Muscle layer of colon (tissue), 2 donors: ENCODE measurements at regions not wholly inside any gene's neighbourhood (a gene's known extent, or its start where the extent isn't known, plus 50 kb on each side); places are given as distances from the start of the nearest gene placed in this dataset.
A peak's percentile ranks its signal among the peaks of the same experiment; 100 is the strongest.
"Not testable (repeated sequence)": the region's sequence is repeated elsewhere in the genome, so short reads cannot be mapped to it uniquely, and the experiment has no call there.

Experiments used
- H3K27ac ChIP-seq: one replicate; pipeline ENCODE4 v1.7.0; 2013; ENCODE audit warnings: low read depth, mild to moderate bottlenecking, low read length, moderate library complexity
- H3K27me3 ChIP-seq, 2 donors: one replicate each; pipeline ENCODE4 v1.7.0; 2013; ENCODE audit warnings: low read length in 2 of 2, mild to moderate bottlenecking in 2 of 2; ENCODE audit not compliant: insufficient read depth in 2 of 2, control insufficient read depth in 1 of 2
- H3K36me3 ChIP-seq: one replicate; pipeline ENCODE4 v1.7.0; 2013; ENCODE audit warnings: mild to moderate bottlenecking, low read length; ENCODE audit not compliant: insufficient read depth
- H3K4me1 ChIP-seq: one replicate; pipeline ENCODE4 v1.7.0; 2013; ENCODE audit warnings: mild to moderate bottlenecking, low read length; ENCODE audit not compliant: insufficient read depth
- H3K4me3 ChIP-seq, 2 donors: one replicate each; pipeline ENCODE4 v1.7.0; 2013; ENCODE audit warnings: low read length in 2 of 2, low read depth in 1 of 2, mild to moderate bottlenecking in 1 of 2, moderate library complexity in 1 of 2
- H3K9ac ChIP-seq: one replicate; pipeline ENCODE4 v1.7.0; 2013; ENCODE audit warnings: low read length
- H3K9me3 ChIP-seq: one replicate; pipeline ENCODE4 v1.7.0; 2013; ENCODE audit warnings: mild to moderate bottlenecking, low read length
- donor health status: abdominal sarcoma.
- donor health status: Adenocarcinoma of cecum.

DNA sequence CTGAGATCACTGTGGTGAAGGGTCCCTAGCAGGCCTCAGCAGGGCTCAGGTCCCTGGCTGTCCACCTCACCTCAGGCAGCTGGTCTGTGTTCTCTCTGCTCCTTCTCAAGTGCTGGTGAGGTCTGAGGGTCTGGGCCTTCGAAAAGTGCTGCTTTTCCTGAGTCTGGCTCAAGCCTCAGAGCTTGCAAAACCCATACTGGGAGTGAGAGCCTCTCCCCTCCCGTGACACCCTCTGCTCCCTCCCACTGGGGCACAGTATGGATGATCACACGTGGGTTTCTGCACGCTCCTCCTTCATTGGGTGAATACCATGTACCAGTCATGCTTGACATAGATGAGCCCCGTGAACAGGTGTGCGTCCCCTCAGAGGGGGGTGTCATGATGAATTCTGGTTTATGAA, 73.3 kb upstream of the WASF3 start:
- Histone ChIP-seq H3K27ac (no peak overlapping the region), H3K9me3 (no peaks in the 10 kb centered on the region), H3K4me1 (peaks cover 30% of the 10 kb centered on the region), H3K36me3 (no peaks in the 10 kb centered on the region), H3K27me3 (no peaks in the 10 kb centered on the region), H3K4me3 (no peak overlapping the region), H3K9ac (no peak overlapping the region)

DNA sequence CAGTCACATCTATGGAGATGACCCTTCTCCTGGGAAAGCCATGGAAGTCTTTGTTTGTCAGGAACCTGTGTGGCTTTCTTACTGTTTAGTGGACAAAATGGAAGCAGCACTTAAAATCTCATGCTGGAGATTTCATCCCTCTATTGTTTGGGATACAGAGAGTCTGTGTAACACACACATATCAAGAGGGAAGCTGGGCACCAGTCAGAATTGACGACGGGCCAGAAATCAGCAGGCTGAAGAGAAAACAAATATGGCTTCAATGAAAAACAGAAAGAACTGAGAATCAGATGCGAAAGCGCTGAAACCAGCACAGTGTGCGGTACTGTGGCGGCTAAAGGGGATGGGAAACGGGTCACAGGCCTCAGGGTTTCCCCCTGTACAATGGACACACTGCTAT, 72.2 kb upstream of the WASF3 start:
- Histone ChIP-seq H3K36me3 (no peaks in the 10 kb centered on the region), H3K9me3 (no peaks in the 10 kb centered on the region), H3K27me3 (no peaks in the 10 kb centered on the region), H3K4me1 (peaks cover 30% of the 10 kb centered on the region), H3K4me3 (no peak overlapping the region), H3K27ac (peak overlapping the region; percentile 76), H3K9ac (no peak overlapping the region)

DNA sequence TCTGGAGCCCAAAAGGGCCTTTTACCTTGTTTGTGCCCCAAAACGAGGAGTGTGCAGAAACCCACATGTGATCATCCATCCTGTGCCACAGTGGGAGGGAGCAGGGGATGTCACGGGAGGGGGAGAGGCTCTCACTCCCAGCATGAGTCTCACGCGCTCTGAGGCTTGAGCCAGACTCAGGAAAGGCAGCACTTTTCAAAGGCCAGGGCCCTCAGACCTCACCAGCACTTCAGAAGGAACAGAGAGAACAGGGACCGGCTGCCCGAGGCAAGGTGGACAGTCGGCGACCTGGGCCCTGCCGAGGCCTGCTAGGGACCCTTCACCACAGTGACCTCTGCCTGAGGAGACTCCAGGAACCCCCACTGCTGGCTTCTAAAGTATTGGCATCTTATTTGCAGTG, 71.7 kb upstream of the WASF3 start:
- H3K27ac ChIP-seq: peak overlapping the region; percentile 76
- no peaks in the 10 kb centered on the region for H3K9me3 ChIP-seq
- no peak overlapping the region for H3K4me3 ChIP-seq
- no peak overlapping the region for H3K9ac ChIP-seq
- H3K36me3 ChIP-seq: no peaks in the 10 kb centered on the region
- no peaks in the 10 kb centered on the region for H3K27me3 ChIP-seq
- H3K4me1 ChIP-seq: peaks cover 30% of the 10 kb centered on the region

DNA sequence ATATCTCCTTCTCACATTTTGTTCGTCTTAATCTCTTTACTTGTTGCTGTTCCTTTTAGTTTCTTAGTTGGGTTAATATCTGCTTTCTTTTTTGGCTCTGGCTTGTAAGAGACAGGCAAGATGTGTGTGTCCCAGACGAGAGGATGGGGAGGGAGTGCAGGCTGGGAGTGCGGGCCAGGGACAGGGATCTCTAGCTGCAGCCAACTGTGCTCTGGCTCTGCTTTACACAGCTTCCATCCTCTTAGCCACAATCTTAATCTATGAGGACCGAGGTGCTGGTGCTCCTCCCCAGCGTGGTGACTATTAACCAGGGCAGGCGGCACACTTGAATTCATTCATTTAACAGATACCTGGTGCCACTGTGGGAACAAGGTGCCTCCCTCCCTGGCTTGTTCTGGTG, 70.9 kb upstream of the WASF3 start:
- peaks cover 30% of the 10 kb centered on the region for H3K4me1 ChIP-seq
- H3K27ac ChIP-seq: peak overlapping the region; percentile 76

DNA sequence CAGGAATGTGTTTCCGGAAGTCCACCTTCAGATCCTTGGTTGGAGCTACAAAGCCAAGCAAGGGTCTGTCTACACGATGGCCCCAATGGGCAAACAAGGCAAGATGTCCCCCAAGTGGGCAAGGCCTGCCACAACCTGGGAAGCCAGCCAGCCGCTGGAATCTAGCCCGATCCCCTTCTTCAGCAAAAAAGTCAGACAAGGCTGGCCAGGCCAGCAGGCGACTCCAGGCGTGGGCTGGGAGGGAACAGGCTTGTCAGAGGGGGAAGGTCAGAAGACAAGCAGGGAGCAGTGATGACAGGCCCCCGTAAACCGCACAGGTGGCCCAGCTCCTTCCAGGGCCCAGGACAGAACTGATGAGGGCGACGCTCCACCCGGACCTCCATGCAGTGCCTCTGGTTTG, 69.7 kb upstream of the WASF3 start:
- Histone ChIP-seq H3K4me3 (no peak overlapping the region), H3K27ac (no peak overlapping the region), H3K9ac (no peak overlapping the region), H3K9me3 (no peaks in the 10 kb centered on the region), H3K27me3 (no peaks in the 10 kb centered on the region), H3K4me1 (peaks cover 26% of the 10 kb centered on the region), H3K36me3 (no peaks in the 10 kb centered on the region)

More for the DNA sequence above, 70.9 kb upstream of the WASF3 start:
- peak overlapping the region; percentile 13 for H3K9ac ChIP-seq
- H3K27me3 ChIP-seq: no peaks in the 10 kb centered on the region
- no peak overlapping the region for H3K4me3 ChIP-seq
- H3K9me3 ChIP-seq: no peaks in the 10 kb centered on the region
- H3K36me3 ChIP-seq: no peaks in the 10 kb centered on the region

DNA sequence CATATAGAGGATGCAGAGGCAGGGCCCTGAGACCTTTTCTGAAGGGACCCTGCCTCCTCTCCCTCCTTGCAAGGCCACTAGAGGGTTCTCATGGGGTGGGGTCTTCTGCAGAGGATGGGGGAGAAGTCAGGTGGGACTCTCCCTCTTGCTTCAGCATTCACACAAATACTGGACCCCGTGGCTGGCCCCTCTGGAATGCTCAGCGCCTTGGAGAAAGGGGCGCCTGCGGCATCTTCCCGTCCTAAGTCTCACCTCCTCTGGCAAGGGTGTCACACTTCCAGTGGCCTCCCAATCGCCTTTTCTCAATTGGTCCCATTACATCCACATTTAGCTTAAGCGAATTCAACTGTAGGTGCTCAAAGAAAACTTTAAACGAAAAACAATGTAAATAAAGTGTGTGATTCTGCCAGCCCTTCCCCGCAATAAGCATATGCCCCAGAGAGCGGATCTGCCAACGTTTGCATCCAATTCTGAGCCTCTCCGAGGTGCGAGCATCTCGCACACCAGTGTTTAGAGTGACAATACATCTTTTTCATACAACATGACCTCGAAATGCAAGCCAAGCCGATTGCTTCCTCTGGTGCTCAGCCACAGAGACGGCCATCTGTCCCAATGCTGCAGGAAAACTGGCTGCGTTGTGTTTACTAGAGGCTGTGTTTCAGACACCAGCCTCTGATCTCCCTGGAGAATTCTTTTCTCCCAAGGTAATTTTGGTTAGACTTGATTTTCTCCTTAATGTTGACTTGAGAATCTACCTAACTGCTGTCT, 69.1 kb upstream of the WASF3 start:
- Histone ChIP-seq H3K4me3 (no peak overlapping the region), H3K27me3 (no peaks in the 10 kb centered on the region), H3K9me3 (no peaks in the 10 kb centered on the region), H3K9ac (no peak overlapping the region), H3K36me3 (no peaks in the 10 kb centered on the region), H3K27ac (no peak overlapping the region), H3K4me1 (peaks cover 26% of the 10 kb centered on the region)

DNA sequence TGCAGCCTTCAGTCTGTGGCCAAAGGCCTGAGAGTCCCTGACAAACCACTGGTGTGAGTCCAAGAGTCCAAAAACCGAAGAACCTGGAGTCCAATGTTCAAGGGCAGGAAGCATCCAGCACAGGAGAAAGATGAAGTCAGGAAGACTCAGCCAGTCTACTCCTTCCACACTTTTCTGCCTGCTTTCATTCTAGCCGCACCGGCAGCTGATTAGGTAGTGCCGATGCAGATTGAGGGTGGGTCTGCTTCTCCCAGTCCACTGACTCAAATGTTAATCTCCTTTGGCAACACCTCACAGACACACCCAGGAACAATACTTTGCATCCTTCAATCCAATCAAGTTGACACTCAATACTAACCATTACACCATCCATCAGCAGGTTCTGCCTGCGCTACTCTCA, 65.2 kb upstream of the WASF3 start:
- not testable (repeated sequence) for H3K27me3 ChIP-seq, H3K27ac ChIP-seq, H3K9ac ChIP-seq, H3K9me3 ChIP-seq, H3K36me3 ChIP-seq, H3K4me3 ChIP-seq
- H3K4me1 ChIP-seq: peaks cover 17% of the 10 kb centered on the region

DNA sequence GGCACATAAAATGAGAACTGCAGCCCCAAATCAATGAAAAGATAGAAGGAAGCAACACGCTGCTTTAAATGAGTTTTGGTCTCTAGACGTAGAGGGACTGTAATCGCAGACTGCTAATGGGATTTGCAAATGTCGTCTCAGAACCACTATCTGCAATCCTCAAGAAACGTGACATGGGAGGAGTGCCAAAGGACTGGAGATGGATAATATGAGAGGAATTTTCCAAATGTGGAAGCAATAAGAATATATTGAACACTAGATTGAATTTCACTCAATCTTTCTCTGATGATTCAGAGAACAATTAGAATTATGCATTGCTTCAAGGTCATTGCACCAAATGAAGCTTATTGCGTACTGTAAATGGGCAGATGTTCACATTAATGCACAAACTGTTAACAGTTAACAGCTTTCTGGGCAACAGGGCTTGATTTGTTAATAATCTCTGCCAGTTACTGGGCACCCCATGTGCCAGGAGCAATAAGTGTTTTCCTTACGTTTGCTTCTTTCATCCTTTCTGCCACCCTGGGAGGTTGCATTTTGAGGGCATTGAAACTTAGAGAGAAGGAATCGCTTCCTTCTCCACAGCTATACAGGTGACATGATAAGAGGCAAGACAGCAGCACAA, 62.8 kb upstream of the WASF3 start:
- no peak overlapping the region for H3K9ac ChIP-seq
- H3K4me1 ChIP-seq: peaks cover 13% of the 10 kb centered on the region
- no peak overlapping the region for H3K27ac ChIP-seq
- no peaks in the 10 kb centered on the region for H3K27me3 ChIP-seq
- no peaks in the 10 kb centered on the region for H3K9me3 ChIP-seq
- H3K4me3 ChIP-seq: no peak overlapping the region
- no peaks in the 10 kb centered on the region for H3K36me3 ChIP-seq

DNA sequence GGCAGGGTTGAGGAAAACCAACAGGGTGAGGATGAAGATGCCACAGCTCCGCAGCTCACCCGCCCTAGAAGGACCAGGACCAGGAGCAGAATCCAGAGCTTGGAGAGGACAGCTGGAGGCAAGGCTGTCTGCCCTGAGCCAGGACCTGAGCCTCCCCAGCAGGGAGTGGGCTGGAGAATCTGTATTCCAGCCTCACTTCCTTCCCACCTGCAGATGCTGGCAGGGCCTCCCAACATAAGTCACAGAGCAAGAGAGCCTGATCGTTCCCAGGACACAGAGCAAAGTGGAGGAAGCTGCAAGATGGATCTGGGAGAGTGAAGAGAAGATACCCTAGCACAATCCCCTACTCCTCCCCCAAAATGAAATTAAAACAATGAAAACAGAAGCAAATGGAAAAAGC, 61.7 kb upstream of the WASF3 start:
- peaks cover 13% of the 10 kb centered on the region for H3K4me1 ChIP-seq

DNA sequence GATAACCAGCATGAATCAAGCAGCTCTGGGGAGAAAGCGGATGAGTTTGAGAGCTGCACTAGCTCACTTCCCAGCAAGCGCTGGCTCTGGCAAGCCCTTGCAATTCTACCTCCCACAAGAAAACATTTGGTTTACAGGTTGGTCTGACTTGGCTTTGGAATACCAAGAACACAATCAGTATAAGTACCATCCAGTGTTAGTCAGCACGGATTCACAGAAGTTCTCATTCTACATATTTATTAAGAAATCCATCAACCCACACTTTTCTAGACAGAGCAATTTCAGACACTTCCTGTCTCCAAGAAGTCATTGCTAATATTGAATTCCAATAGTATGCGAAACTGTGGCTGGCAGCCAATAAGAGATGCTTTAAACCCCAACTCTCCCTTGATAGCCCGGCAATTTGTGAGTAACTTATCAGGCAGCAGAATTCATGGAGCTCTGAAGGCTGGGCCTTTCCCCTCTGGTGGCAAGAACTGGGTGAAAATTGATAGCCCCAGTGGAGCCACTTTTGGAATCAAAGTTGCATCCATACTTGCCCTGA, 59.4 kb upstream of the WASF3 start:
- H3K4me1 ChIP-seq: peaks cover 13% of the 10 kb centered on the region
- H3K27me3 ChIP-seq: no peaks in the 10 kb centered on the region
- H3K27ac ChIP-seq: no peak overlapping the region
- no peak overlapping the region for H3K4me3 ChIP-seq
- H3K9me3 ChIP-seq: no peaks in the 10 kb centered on the region
- H3K36me3 ChIP-seq: no peaks in the 10 kb centered on the region
- no peak overlapping the region for H3K9ac ChIP-seq

More for the DNA sequence above, 61.7 kb upstream of the WASF3 start:
- H3K9me3 ChIP-seq: no peaks in the 10 kb centered on the region
- H3K27me3 ChIP-seq: no peaks in the 10 kb centered on the region
- H3K4me3 ChIP-seq: no peak overlapping the region
- no peaks in the 10 kb centered on the region for H3K36me3 ChIP-seq
- no peak overlapping the region for H3K9ac ChIP-seq
- peak overlapping the region; percentile 6 for H3K27ac ChIP-seq

DNA sequence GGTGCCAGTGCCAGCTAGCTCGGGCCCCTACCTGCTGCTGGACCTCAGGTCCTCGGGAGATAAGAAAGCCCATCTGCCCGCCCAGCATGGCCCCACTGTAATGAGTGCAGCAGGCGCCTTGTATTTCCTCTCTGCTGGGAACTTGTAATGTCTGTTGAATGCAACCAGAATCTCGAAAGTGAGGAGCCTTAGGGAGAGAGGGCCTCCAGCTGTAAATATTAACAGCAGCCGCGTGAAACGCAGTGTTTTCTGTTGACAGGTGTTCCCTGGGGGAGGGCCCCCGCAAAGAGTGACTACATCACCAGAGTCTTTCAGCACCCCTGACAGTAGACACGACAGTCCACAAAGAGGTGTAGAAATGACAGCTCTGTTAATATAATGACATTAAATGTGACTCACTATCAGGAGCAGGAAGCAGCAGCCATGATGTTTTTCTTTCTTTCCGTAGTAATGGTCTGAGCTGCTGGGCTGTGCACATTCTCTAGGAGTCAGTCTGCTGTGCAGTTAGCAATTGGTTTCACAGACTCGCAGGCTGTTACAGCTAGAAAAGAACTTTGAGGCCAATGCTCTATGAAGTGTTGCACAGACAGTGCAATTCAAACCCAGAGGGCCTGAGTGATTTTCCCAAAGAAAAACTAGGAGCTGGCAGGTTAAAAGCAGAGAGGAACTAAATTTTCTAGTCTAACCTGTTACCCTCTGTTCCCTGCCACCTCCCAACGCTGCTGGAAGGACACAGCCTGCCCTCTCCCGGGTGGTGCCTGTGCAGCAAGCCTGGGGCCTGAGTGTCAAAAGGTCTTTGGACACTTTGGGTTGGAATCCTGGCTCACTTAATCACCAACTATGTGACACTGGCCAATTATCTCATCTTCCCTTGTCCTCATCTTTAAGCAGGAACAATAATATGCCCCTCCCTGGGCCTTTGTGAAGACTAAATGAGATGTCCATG, 58.6 kb upstream of the WASF3 start:
- Histone ChIP-seq H3K36me3 (no peaks in the 10 kb centered on the region), H3K4me1 (peaks cover 13% of the 10 kb centered on the region), H3K9ac (no peak overlapping the region), H3K4me3 (no peak overlapping the region), H3K27ac (no peak overlapping the region), H3K27me3 (no peaks in the 10 kb centered on the region), H3K9me3 (no peaks in the 10 kb centered on the region)
